Mesendoderm (in vitro differentiated cells): ENCODE measurements at regions not wholly inside any gene's neighbourhood (a gene's known extent, or its start where the extent isn't known, plus 50 kb on each side); places are given as distances from the start of the nearest gene placed in this dataset.

ENCODE experiments used
- DNase-seq: peaks from one replicate; pipeline ENCODE4 v3.0.0; 2013
- H2AK5ac ChIP-seq: 2 replicates; pipeline ENCODE4 v1.6.1; 2013; ENCODE audit warnings: low read length, inconsistent platforms
- H2BK120ac ChIP-seq: 2 replicates; pipeline ENCODE4 v1.6.1; 2013; ENCODE audit warnings: low read depth, mild to moderate bottlenecking, low read length, moderate library complexity, mixed read lengths
- H2BK15ac ChIP-seq: replicated peaks from 2 replicates; pipeline ENCODE4 v1.6.1; 2013; ENCODE audit warnings: low read depth, mild to moderate bottlenecking, moderate library complexity
- H2BK5ac ChIP-seq: 2 replicates; pipeline ENCODE4 v1.6.1; 2013; ENCODE audit warnings: low read length, inconsistent platforms
- H3K18ac ChIP-seq: 2 replicates; pipeline ENCODE4 v1.6.1; 2013; ENCODE audit warnings: mild to moderate bottlenecking, low read length, mixed read lengths
- H3K23ac ChIP-seq: one replicate; pipeline ENCODE4 v1.6.1; 2013; ENCODE audit warnings: low read length
- H3K27ac ChIP-seq: 2 replicates; pipeline ENCODE4 v1.5.1; 2013; ENCODE audit warnings: low read depth, mild to moderate bottlenecking, inconsistent platforms, low read length, moderate library complexity
- H3K27me3 ChIP-seq: 2 replicates; pipeline ENCODE4 v1.6.1; 2013; ENCODE audit warnings: low read length, control low read depth, mild to moderate bottlenecking, inconsistent platforms; ENCODE audit not compliant: insufficient read depth, poor library complexity
- H3K36me3 ChIP-seq: 2 replicates; pipeline ENCODE4 v1.6.1; 2013; ENCODE audit warnings: low read length, inconsistent platforms; ENCODE audit not compliant: control insufficient read depth, insufficient read depth
- H3K4ac ChIP-seq: one replicate; pipeline ENCODE4 v1.6.1; 2013; ENCODE audit warnings: low read depth, mild to moderate bottlenecking, low read length, moderate library complexity
- H3K4me1 ChIP-seq: 2 replicates; pipeline ENCODE4 v1.6.1; 2013; ENCODE audit warnings: low read depth, low read length, inconsistent platforms; ENCODE audit not compliant: control insufficient read depth
- H3K4me2 ChIP-seq: 2 replicates; pipeline ENCODE4 v1.6.1; 2013; ENCODE audit warnings: low read length
- H3K4me3 ChIP-seq: 2 replicates; pipeline ENCODE4 v1.5.1; 2013; ENCODE audit warnings: mild to moderate bottlenecking, low read length
- H3K56ac ChIP-seq: one replicate; pipeline ENCODE4 v1.6.1; 2013; ENCODE audit warnings: low read length
- H3K79me1 ChIP-seq: 2 replicates; pipeline ENCODE4 v1.6.1; 2013; ENCODE audit warnings: low read length, inconsistent platforms
- H3K79me2 ChIP-seq: 2 replicates; pipeline ENCODE4 v1.6.1; 2013; ENCODE audit warnings: mild to moderate bottlenecking, low read length; ENCODE audit not compliant: control insufficient read depth, insufficient read depth
- H3K9ac ChIP-seq: 2 replicates; pipeline ENCODE4 v1.6.1; 2013; ENCODE audit warnings: low read length, inconsistent platforms
- H4K5ac ChIP-seq: one replicate; pipeline ENCODE4 v1.6.1; 2013; ENCODE audit warnings: low read length
- H4K8ac ChIP-seq: one replicate; pipeline ENCODE4 v1.6.1; 2013; ENCODE audit warnings: low read depth, mild to moderate bottlenecking, control low read depth, low read length, moderate library complexity
- WGBS: extraction: QIAGEN DNeasy Blood & Tissue Kit; methylation state at CpG from one replicate; pipeline ENCODE4 v1.1.7; 2013; ENCODE audit warnings: low lambda C conversion rate, missing lambda C conversion rate; ENCODE audit not compliant: insufficient coverage; ENCODE audit errors: extremely low coverage; 5-methylcytosine and 5-hydroxymethylcytosine counted together

- Histone ChIP-seq H3K9ac (no peak overlapping the region), H3K36me3 (no peaks in the 10 kb centered on the region), H3K4ac (no peak overlapping the region), H3K4me3 (no peak overlapping the region), H3K79me2 (no peaks in the 10 kb centered on the region), H3K18ac (no peak overlapping the region), H3K79me1 (no peaks in the 10 kb centered on the region), H3K23ac (no peak overlapping the region), H3K4me1 (peaks cover 5% of the 10 kb centered on the region), H4K8ac (no peak overlapping the region), H2BK5ac (no peak overlapping the region), H2BK120ac (no peak overlapping the region), H3K27ac (no peak overlapping the region), H3K4me2 (no peak overlapping the region), H2BK15ac (no peak overlapping the region), H3K56ac (no peak overlapping the region), H3K27me3 (no peaks in the 10 kb centered on the region), H2AK5ac (no peak overlapping the region), H4K5ac (no peak overlapping the region)
- no CpG with 5 or more reads among the region's 3 CpGs for WGBS
- no peak for DNase-seq
Observed at GRCh38 chr9:107929443-107929842, 439.9 kb upstream of the KLF4 start.

- Histone ChIP-seq H3K4me3 (no peak overlapping the region), H3K4me1 (peaks cover 5% of the 10 kb centered on the region), H3K27ac (no peak overlapping the region), H3K18ac (no peak overlapping the region), H4K5ac (no peak overlapping the region), H2BK15ac (no peak overlapping the region), H3K56ac (no peak overlapping the region), H3K9ac (no peak overlapping the region), H3K27me3 (no peaks in the 10 kb centered on the region), H3K36me3 (no peaks in the 10 kb centered on the region), H3K79me1 (no peaks in the 10 kb centered on the region), H3K79me2 (no peaks in the 10 kb centered on the region), H4K8ac (no peak overlapping the region), H2AK5ac (no peak overlapping the region), H3K4ac (no peak overlapping the region), H2BK120ac (no peak overlapping the region), H3K4me2 (no peak overlapping the region), H2BK5ac (no peak overlapping the region), H3K23ac (no peak overlapping the region)
- WGBS, result no CpG with 5 or more reads among the region's 6 CpGs
- no peak for DNase-seq
Observed at GRCh38 chr9:107928701-107929371, 439.3 kb upstream of the KLF4 start.

GRCh38 chr9:107927276-107927675, 437.7 kb upstream of the KLF4 start:
- DNase-seq, result no peak
- no peak overlapping the region for H2AK5ac ChIP-seq
- no peak overlapping the region for H2BK5ac ChIP-seq
- no peaks in the 10 kb centered on the region for H3K27me3 ChIP-seq
- no peaks in the 10 kb centered on the region for H3K79me2 ChIP-seq
- H3K4me2 ChIP-seq, result no peak overlapping the region
- no CpG with 5 or more reads among the region's 4 CpGs for WGBS
- no peak overlapping the region for H2BK15ac ChIP-seq
- no peak overlapping the region for H3K23ac ChIP-seq
- no peaks in the 10 kb centered on the region for H3K36me3 ChIP-seq
- no peak overlapping the region for H3K4me3 ChIP-seq
- H3K9ac ChIP-seq, result no peak overlapping the region
- no peak overlapping the region for H3K56ac ChIP-seq
- H4K5ac ChIP-seq, result no peak overlapping the region
- no peak overlapping the region for H2BK120ac ChIP-seq
- H3K27ac ChIP-seq, result no peak overlapping the region
- H3K4me1 ChIP-seq, result peaks cover 2% of the 10 kb centered on the region
- H4K8ac ChIP-seq, result no peak overlapping the region
- H3K4ac ChIP-seq, result no peak overlapping the region
- H3K18ac ChIP-seq, result no peak overlapping the region
- no peaks in the 10 kb centered on the region for H3K79me1 ChIP-seq

- H3K9ac ChIP-seq, result no peak overlapping the region
- no peak overlapping the region for H3K4ac ChIP-seq
- H2AK5ac ChIP-seq, result no peak overlapping the region
- no peaks in the 10 kb centered on the region for H3K79me1 ChIP-seq
- no peak overlapping the region for H4K5ac ChIP-seq
- no peaks in the 10 kb centered on the region for H3K27me3 ChIP-seq
- H3K36me3 ChIP-seq, result no peaks in the 10 kb centered on the region
- no peak overlapping the region for H3K23ac ChIP-seq
- H3K4me2 ChIP-seq, result no peak overlapping the region
- no peaks in the 10 kb centered on the region for H3K4me1 ChIP-seq
- H3K79me2 ChIP-seq, result no peaks in the 10 kb centered on the region
- no CpG with 5 or more reads among the region's 5 CpGs for WGBS
- H3K56ac ChIP-seq, result no peak overlapping the region
- no peak overlapping the region for H2BK120ac ChIP-seq
- no peak overlapping the region for H4K8ac ChIP-seq
- H3K27ac ChIP-seq, result no peak overlapping the region
- H2BK15ac ChIP-seq, result no peak overlapping the region
- no peak overlapping the region for H2BK5ac ChIP-seq
- no peak for DNase-seq
- H3K4me3 ChIP-seq, result no peak overlapping the region
- no peak overlapping the region for H3K18ac ChIP-seq
Observed at GRCh38 chr9:107925749-107926297, 436.3 kb upstream of the KLF4 start.

GRCh38 chr9:107922260-107922659, 432.7 kb upstream of the KLF4 start:
- H2AK5ac ChIP-seq, result no peak overlapping the region
- no peak overlapping the region for H3K9ac ChIP-seq
- H4K5ac ChIP-seq, result no peak overlapping the region
- no peak overlapping the region for H2BK5ac ChIP-seq
- no peak overlapping the region for H3K56ac ChIP-seq
- H3K79me1 ChIP-seq, result no peaks in the 10 kb centered on the region
- no peaks in the 10 kb centered on the region for H3K79me2 ChIP-seq
- no peak for DNase-seq
- no CpG with 5 or more reads among the region's 1 CpG for WGBS
- no peak overlapping the region for H3K18ac ChIP-seq
- no peak overlapping the region for H4K8ac ChIP-seq
- H3K4me2 ChIP-seq, result no peak overlapping the region
- no peaks in the 10 kb centered on the region for H3K27me3 ChIP-seq
- H3K27ac ChIP-seq, result no peak overlapping the region
- H3K36me3 ChIP-seq, result no peaks in the 10 kb centered on the region
- H2BK120ac ChIP-seq, result no peak overlapping the region
- H3K4me3 ChIP-seq, result no peak overlapping the region
- H3K23ac ChIP-seq, result no peak overlapping the region
- H2BK15ac ChIP-seq, result no peak overlapping the region
- no peak overlapping the region for H3K4ac ChIP-seq
- no peaks in the 10 kb centered on the region for H3K4me1 ChIP-seq

- Histone ChIP-seq H3K27me3 (no peaks in the 10 kb centered on the region), H3K4me1 (no peaks in the 10 kb centered on the region), H3K79me2 (no peaks in the 10 kb centered on the region), H2BK120ac (no peak overlapping the region), H3K4me3 (no peak overlapping the region), H4K8ac (no peak overlapping the region), H3K4ac (no peak overlapping the region), H3K18ac (no peak overlapping the region), H3K4me2 (no peak overlapping the region), H3K9ac (no peak overlapping the region), H4K5ac (no peak overlapping the region), H3K79me1 (no peaks in the 10 kb centered on the region), H2BK15ac (no peak overlapping the region), H3K23ac (no peak overlapping the region), H3K56ac (no peak overlapping the region), H3K36me3 (no peaks in the 10 kb centered on the region), H3K27ac (no peak overlapping the region), H2AK5ac (no peak overlapping the region), H2BK5ac (no peak overlapping the region)
- no peak for DNase-seq
- no CpG with 5 or more reads among the region's 6 CpGs for whole genome bisulfite sequencing
Observed at GRCh38 chr9:107919263-107919662, 429.7 kb upstream of the KLF4 start.
